Keratinocyte (primary cell): ENCODE measurements at regions not wholly inside any gene's neighbourhood (a gene's known extent, or its start where the extent isn't known, plus 50 kb on each side); places are given as distances from the start of the nearest gene placed in this dataset.

Experiments
- DNase-seq: peaks from one replicate; pipeline ENCODE4 v3.0.0-alpha.2; 2011; ENCODE audit warnings: low read depth, missing footprints, low spot score
- FAIRE-seq: peaks from 2 replicates; lab custom pipeline; 2011; peaks lifted over from hg19 to GRCh38; lab: Jason Lieb, UNC
- H2AFZ ChIP-seq: 2 replicates; pipeline ENCODE4 v1.6.0; 2012; ENCODE audit warnings: low read length, control low read depth, inconsistent platforms; ENCODE audit not compliant: control insufficient read depth
- H3K27ac ChIP-seq: 2 replicates; pipeline ENCODE4 v1.5.1; 2011; ENCODE audit warnings: low read length; ENCODE audit not compliant: control insufficient read depth, insufficient read depth
- H3K27me3 ChIP-seq: 3 replicates; pipeline ENCODE4 v1.6.0; 2011; ENCODE audit warnings: low read length; ENCODE audit not compliant: control insufficient read depth, insufficient read depth; ENCODE audit errors: extremely low read depth
- H3K36me3 ChIP-seq, 2 experiments: 2 replicates in 1 of 2; 3 replicates in 1 of 2; pipeline ENCODE4 v1.5.1; 2011; ENCODE audit warnings: low read length in 2 of 2, mild to moderate bottlenecking in 1 of 2; ENCODE audit not compliant: control insufficient read depth in 2 of 2, insufficient read depth in 2 of 2; ENCODE audit errors: extremely low read depth in 1 of 2
- H3K4me1 ChIP-seq: 3 replicates; pipeline ENCODE4 v1.5.1; 2011; ENCODE audit warnings: low read length; ENCODE audit not compliant: control insufficient read depth, insufficient read depth; ENCODE audit errors: extremely low read depth
- H3K4me2 ChIP-seq: 3 replicates; pipeline ENCODE4 v1.6.0; 2011; ENCODE audit warnings: low read depth, low read length; ENCODE audit not compliant: control insufficient read depth, insufficient read depth; ENCODE audit errors: extremely low read depth
- H3K4me3 ChIP-seq, 3 experiments: fragments of 200-600 bp in 1 of 3; sonication (generic) in 1 of 3; 2 replicates in 2 of 3; 3 replicates in 1 of 3; pipeline ENCODE4 v1.5.1; 2011 to 2016; ENCODE audit warnings: low read length in 3 of 3, mild to moderate bottlenecking in 3 of 3, control low read depth in 2 of 3, inconsistent platforms in 1 of 3, low read depth in 1 of 3, mixed read lengths in 1 of 3, mixed run types in 1 of 3, moderate library complexity in 1 of 3; ENCODE audit not compliant: control insufficient read depth in 2 of 3, insufficient read depth in 2 of 3; ENCODE audit errors: extremely low read depth in 1 of 3
- H3K79me2 ChIP-seq: 2 replicates; pipeline ENCODE4 v1.6.0; 2012; ENCODE audit warnings: low read length; ENCODE audit not compliant: control insufficient read depth, insufficient read depth
- H3K9ac ChIP-seq: 3 replicates; pipeline ENCODE4 v1.6.0; 2011; ENCODE audit warnings: low read length; ENCODE audit not compliant: control insufficient read depth, insufficient read depth; ENCODE audit errors: extremely low read depth
- H3K9me1 ChIP-seq: 3 replicates; pipeline ENCODE4 v1.6.0; 2011; ENCODE audit warnings: low read length; ENCODE audit not compliant: control insufficient read depth, insufficient read depth; ENCODE audit errors: extremely low read depth
- H3K9me3 ChIP-seq: 2 replicates; pipeline ENCODE4 v1.5.1; 2012; ENCODE audit warnings: low read depth, low read length; ENCODE audit not compliant: control insufficient read depth
- H4K20me1 ChIP-seq: 3 replicates; pipeline ENCODE4 v1.6.0; 2011; ENCODE audit warnings: low read length; ENCODE audit not compliant: control insufficient read depth, insufficient read depth; ENCODE audit errors: extremely low read depth
- CTCF ChIP-seq, 3 experiments: IDR thresholded peaks in 1 of 3; conservative IDR thresholded peaks in 1 of 3; optimal IDR thresholded peaks in 1 of 3; 2 replicates in 2 of 3; 3 replicates in 1 of 3; pipeline versions ENCODE3 to v1.5.1; 2011; ENCODE audit warnings: low read length in 3 of 3, mild to moderate bottlenecking in 3 of 3, moderate library complexity in 2 of 3, control low read depth in 1 of 3, inconsistent platforms in 1 of 3; ENCODE audit not compliant: insufficient read depth in 2 of 3; ENCODE audit errors: extremely low read depth in 1 of 3
- EZH2 ChIP-seq: IDR thresholded peaks from one replicate; pipeline ENCODE4 v1.6.1; 2012; ENCODE audit warnings: inconsistent platforms, mild to moderate bottlenecking, low read length, moderate library complexity
- dilution Hi-C: fragments of 300-500 bp; cut with MboI; formaldehyde crosslinking; loops from one replicate; pipeline ENCODE4 v1.7.0; 2020; ENCODE audit warnings: low sequenced_read_pairs; ENCODE audit not compliant: extremely low pct_ligation_motif_present

- no peaks in the 10 kb centered on the region for H3K9me1 ChIP-seq
- H3K9me3 ChIP-seq, result peaks cover 3% of the 10 kb centered on the region
- no peaks in the 10 kb centered on the region for H4K20me1 ChIP-seq
- H3K27me3 ChIP-seq, result no peaks in the 10 kb centered on the region
- dilution Hi-C loops, result no loop called here
- no peak for DNase-seq
- TF ChIP-seq EZH2 (no peak), CTCF (optimal IDR thresholded peaks at IDR 0.05 in 1 of 3, IDR thresholded peaks at IDR 0.05 in 1 of 3, conservative IDR thresholded peaks at IDR 0.05 in 1 of 3; ENCODE audit: extremely low read depth in 1 of 3, insufficient read depth in 2 of 3, low read length in 3 of 3) (no peak)
- H3K9ac ChIP-seq, result no peak overlapping the region
- no peaks in the 10 kb centered on the region for H3K36me3 ChIP-seq
- H3K27ac ChIP-seq, result no peak overlapping the region
- no peak overlapping the region for H3K4me3 ChIP-seq
- no peak for FAIRE-seq
- no peaks in the 10 kb centered on the region for H3K79me2 ChIP-seq
- H3K4me2 ChIP-seq, result no peak overlapping the region
- no peaks in the 10 kb centered on the region for H3K4me1 ChIP-seq
- no peak overlapping the region for H2AFZ ChIP-seq
These were observed 127.1 kb upstream of the B3GALT2 start for GRCh38 chr1:193313354-193314140.

GRCh38 chr1:193312432-193312831 is 126.0 kb upstream of the B3GALT2 start:
- FAIRE-seq, result no peak
- H3K36me3 ChIP-seq, result no peaks in the 10 kb centered on the region
- no peak for TF ChIP-seq CTCF (optimal IDR thresholded peaks at IDR 0.05 in 1 of 3, IDR thresholded peaks at IDR 0.05 in 1 of 3, conservative IDR thresholded peaks at IDR 0.05 in 1 of 3; ENCODE audit: extremely low read depth in 1 of 3, insufficient read depth in 2 of 3, low read length in 3 of 3)
- TF ChIP-seq EZH2, result no peak
- DNase-seq, result no peak
- no peaks in the 10 kb centered on the region for H3K9me3 ChIP-seq
- H3K9me1 ChIP-seq, result no peaks in the 10 kb centered on the region
- H3K4me1 ChIP-seq, result no peaks in the 10 kb centered on the region
- no peaks in the 10 kb centered on the region for H4K20me1 ChIP-seq
- H3K9ac ChIP-seq, result no peak overlapping the region
- H3K4me2 ChIP-seq, result no peak overlapping the region
- H3K4me3 ChIP-seq, result no peak overlapping the region
- no peaks in the 10 kb centered on the region for H3K79me2 ChIP-seq
- dilution Hi-C loops, result no loop called here
- H3K27me3 ChIP-seq, result no peaks in the 10 kb centered on the region
- H2AFZ ChIP-seq, result no peak overlapping the region
- no peak overlapping the region for H3K27ac ChIP-seq
